ENCODE measurements at regions not wholly inside any gene's neighbourhood (a gene's known extent, or its start where the extent isn't known, plus 50 kb on each side); places are given as distances from the start of the nearest gene placed in this dataset.

- TF ChIP-seq EZH2 (IDR thresholded peaks at IDR 0.05; ENCODE audit: insufficient read depth, low read length) (no peak), CTCF (IDR thresholded peaks at IDR 0.05; ENCODE audit: insufficient read depth, low read depth, low read length) (no peak)
Observed at GRCh38 chr4:75229806-75230570, 284.2 kb downstream of the RCHY1 start.

Measured in astrocyte (in vitro differentiated cells and primary cell).